Liver (tissue), 8 donors: ENCODE measurements at regions not wholly inside any gene's neighbourhood (a gene's known extent, or its start where the extent isn't known, plus 50 kb on each side); places are given as distances from the start of the nearest gene placed in this dataset.
A peak's percentile ranks its signal among the peaks of the same experiment; 100 is the strongest.

ENCODE experiments used
- DNase-seq: peaks from one replicate; pipeline ENCODE4 v3.0.0-alpha.2; 2017; ENCODE audit warnings: low spot score
- H3K27ac ChIP-seq, 2 donors: one replicate each; pipeline ENCODE4 v1.7.0; 2013; ENCODE audit warnings: inconsistent platforms in 2 of 2, low read length in 2 of 2, control low read depth in 1 of 2, low read depth in 1 of 2, mild to moderate bottlenecking in 1 of 2
- H3K27me3 ChIP-seq, 4 donors: one replicate each; pipeline versions ENCODE4 v1.6.1 to v1.7.0; 2013; ENCODE audit warnings: low read length in 3 of 4, inconsistent platforms in 1 of 4, mild to moderate bottlenecking in 1 of 4, moderate library complexity in 1 of 4; ENCODE audit not compliant: control insufficient read depth in 4 of 4, insufficient read depth in 4 of 4
- H3K36me3 ChIP-seq, 4 donors: one replicate each; pipeline versions ENCODE4 v1.6.1 to v1.7.0; 2013; ENCODE audit warnings: low read length in 3 of 4, mild to moderate bottlenecking in 3 of 4, low read depth in 1 of 4, moderate library complexity in 1 of 4; ENCODE audit not compliant: control insufficient read depth in 4 of 4, insufficient read depth in 3 of 4
- H3K4me1 ChIP-seq, 4 donors: one replicate each; pipeline versions ENCODE4 v1.6.1 to v1.7.0; 2013; ENCODE audit warnings: low read length in 3 of 4, mild to moderate bottlenecking in 3 of 4, moderate library complexity in 1 of 4; ENCODE audit not compliant: control insufficient read depth in 4 of 4, insufficient read depth in 4 of 4
- H3K4me3 ChIP-seq, 3 donors: one replicate each; pipeline versions ENCODE4 v1.6.1 to v1.7.0; 2013; ENCODE audit warnings: low read length in 3 of 3, control low read depth in 1 of 3, low read depth in 1 of 3, mild to moderate bottlenecking in 1 of 3
- H3K9ac ChIP-seq, 2 donors: one replicate each; pipeline ENCODE4 v1.7.0; 2013; ENCODE audit warnings: low read length in 2 of 2, mild to moderate bottlenecking in 2 of 2, moderate library complexity in 2 of 2, control low read depth in 1 of 2, low read depth in 1 of 2
- H3K9me3 ChIP-seq, 4 donors: one replicate each; pipeline versions ENCODE4 v1.6.1 to v1.7.0; 2013; ENCODE audit warnings: low read length in 3 of 4; ENCODE audit not compliant: control insufficient read depth in 4 of 4
- ATF3 ChIP-seq: IDR thresholded peaks from 2 replicates; pipeline ENCODE4 v1.6.1; 2016; ENCODE audit warnings: antibody characterized with exemption
- CTCF ChIP-seq: fragments of 150-350 bp; IDR thresholded peaks from 2 replicates; pipeline ENCODE4 v1.5.1; 2017; ENCODE audit warnings: improper control_type of control experiment, low read depth, low read length; ENCODE audit not compliant: missing input control
- FOXA1 ChIP-seq: IDR thresholded peaks from 2 replicates; pipeline ENCODE4 v1.6.1; 2016; ENCODE audit warnings: antibody characterized with exemption
- FOXA2 ChIP-seq: IDR thresholded peaks from 2 replicates; pipeline ENCODE4 v1.6.1; 2016; ENCODE audit warnings: antibody characterized with exemption
- GABPA ChIP-seq, 2 donors: IDR thresholded peaks in 1 of 2; conservative IDR thresholded peaks in 1 of 2; 2 replicates each; pipeline ENCODE4 v1.6.1; 2016; ENCODE audit warnings: antibody characterized with exemption in 2 of 2, mild to moderate bottlenecking in 1 of 2, moderate library complexity in 1 of 2
- HNF4A ChIP-seq, 2 donors: conservative IDR thresholded peaks; 2 replicates each; pipeline ENCODE4 v1.6.1; 2016; ENCODE audit warnings: antibody characterized with exemption in 2 of 2, mild to moderate bottlenecking in 2 of 2
- JUND ChIP-seq, 2 donors: IDR thresholded peaks; 2 replicates each; pipeline ENCODE4 v1.6.1; 2016; ENCODE audit warnings: antibody characterized with exemption in 2 of 2
- MAX ChIP-seq: IDR thresholded peaks from 2 replicates; pipeline ENCODE4 v1.6.1; 2016; ENCODE audit warnings: antibody characterized with exemption
- NR2F2 ChIP-seq: IDR thresholded peaks from 2 replicates; pipeline ENCODE4 v1.6.1; 2016; ENCODE audit warnings: antibody characterized with exemption
- RAD21 ChIP-seq, 2 donors: IDR thresholded peaks; 2 replicates each; pipeline ENCODE4 v1.6.1; 2016; ENCODE audit warnings: antibody characterized with exemption in 2 of 2, mild to moderate bottlenecking in 2 of 2
- RXRA ChIP-seq, 2 donors: IDR thresholded peaks; 2 replicates each; pipeline ENCODE4 v1.6.1; 2017 to 2018; ENCODE audit warnings: antibody characterized with exemption in 2 of 2, mild to moderate bottlenecking in 1 of 2
- SP1 ChIP-seq: IDR thresholded peaks from 2 replicates; pipeline ENCODE4 v1.6.1; 2018; ENCODE audit warnings: antibody characterized with exemption, mild to moderate bottlenecking
- TAF1 ChIP-seq: conservative IDR thresholded peaks from 2 replicates; pipeline ENCODE4 v1.6.1; 2016; ENCODE audit warnings: antibody characterized with exemption, mild to moderate bottlenecking
- YY1 ChIP-seq: IDR thresholded peaks from 2 replicates; pipeline ENCODE4 v1.6.1; 2016; ENCODE audit warnings: antibody characterized with exemption, mild to moderate bottlenecking
- ZBTB33 ChIP-seq: IDR thresholded peaks from 2 replicates; pipeline ENCODE4 v1.6.1; 2016; ENCODE audit warnings: antibody characterized with exemption
- WGBS: extraction: QIAGEN DNeasy Blood & Tissue Kit; methylation state at CpG from one replicate; pipeline ENCODE4 v1.1.7; 2013; 5-methylcytosine and 5-hydroxymethylcytosine counted together
- donor health status: healthy.
- donor health status: healthy.
- donor health status: healthy.
- donor health status: healthy.
- donor health status: healthy.

- peak in 1 of 2 donors; percentile 15 for TF ChIP-seq JUND (IDR thresholded peaks at IDR 0.05)
- TF ChIP-seq HNF4A (conservative IDR thresholded peaks at IDR 0.05): peak; percentile 60 to 79
- peak in 1 of 2 donors; percentile 38 for TF ChIP-seq RXRA (IDR thresholded peaks at IDR 0.05)
- no peak for TF ChIP-seq ATF3
- peak; percentile 74 for TF ChIP-seq YY1
- no peak for TF ChIP-seq TAF1
- DNase-seq: no peak
- Histone ChIP-seq H3K4me1 (peaks cover 0 to 3% (median 0%) of the 10 kb centered on the region in 4 donors), H3K4me3 (no peak overlapping the region), H3K36me3 (no peaks in the 10 kb centered on the region), H3K9me3 (no peaks in the 10 kb centered on the region), H3K27ac (no peak overlapping the region), H3K9ac (no peak overlapping the region), H3K27me3 (no peaks in the 10 kb centered on the region)
- WGBS: 43% methylated on average over 1 of the region's 1 CpG
Measured at GRCh38 chr10:62926407-62926806, 110.2 kb upstream of the EGR2 start.

- TF ChIP-seq NR2F2 (no peak), ZBTB33 (no peak), MAX (no peak)
- DNase-seq: no peak
Measured at GRCh38 chr10:62924344-62924748, 108.2 kb upstream of the EGR2 start.

GRCh38 chr10:62919776-62920175 is 103.6 kb upstream of the EGR2 start:
- WGBS: 89% methylated on average over 3 of the region's 3 CpGs
- no peak for TF ChIP-seq CTCF
- no peak for TF ChIP-seq FOXA1
- no peak for TF ChIP-seq ZBTB33
- TF ChIP-seq RXRA (IDR thresholded peaks at IDR 0.05): no peak
- TF ChIP-seq SP1: no peak
- TF ChIP-seq JUND (IDR thresholded peaks at IDR 0.05): no peak
- no peak for TF ChIP-seq FOXA2
- no peak for TF ChIP-seq NR2F2
- TF ChIP-seq MAX: no peak
- no peak for TF ChIP-seq GABPA (IDR thresholded peaks at IDR 0.05 in 1 of 2, conservative IDR thresholded peaks at IDR 0.05 in 1 of 2)
- no peak for TF ChIP-seq YY1
- no peak for TF ChIP-seq TAF1
- no peak for TF ChIP-seq RAD21 (IDR thresholded peaks at IDR 0.05)
- TF ChIP-seq ATF3: no peak

More at GRCh38 chr10:62924344-62924748, 108.2 kb upstream of the EGR2 start:
- Histone ChIP-seq H3K4me1 (peaks cover 0 to 3% (median 0%) of the 10 kb centered on the region in 4 donors), H3K9me3 (no peaks in the 10 kb centered on the region), H3K27me3 (no peaks in the 10 kb centered on the region), H3K9ac (no peak overlapping the region), H3K36me3 (no peaks in the 10 kb centered on the region), H3K4me3 (no peak overlapping the region), H3K27ac (no peak overlapping the region)
- WGBS: 56% methylated on average over 20 of the region's 20 CpGs

More at GRCh38 chr10:62919776-62920175, 103.6 kb upstream of the EGR2 start:
- DNase-seq: no peak
- Histone ChIP-seq H3K9ac (no peak overlapping the region), H3K27me3 (no peaks in the 10 kb centered on the region), H3K36me3 (no peaks in the 10 kb centered on the region), H3K4me3 (no peak overlapping the region), H3K4me1 (no peaks in the 10 kb centered on the region), H3K9me3 (no peaks in the 10 kb centered on the region), H3K27ac (no peak overlapping the region)
